ENCODE measurements at regions not wholly inside any gene's neighbourhood (a gene's known extent, or its start where the extent isn't known, plus 50 kb on each side); places are given as distances from the start of the nearest gene placed in this dataset.

- TF ChIP-seq ERG (CRISPR knock-in tag; IDR thresholded peaks at IDR 0.05) (no peak), FOXP1 (CRISPR knock-in tag; IDR thresholded peaks at IDR 0.05; ENCODE audit: borderline replicate concordance) (no peak), ARID4B (CRISPR knock-in tag; IDR thresholded peaks at IDR 0.05; ENCODE audit: borderline replicate concordance) (no peak), TCF7 (CRISPR knock-in tag; IDR thresholded peaks at IDR 0.05; ENCODE audit: low read depth) (no peak), GTF2I (CRISPR knock-in tag; conservative IDR thresholded peaks at IDR 0.05) (no peak)
These were observed 599.1 kb downstream of the SLC4A3 start (continued) for GRCh38 chr2:220226546-220226945.

- H3K4me1 Mint-ChIP-seq: peaks cover 16% of the 10 kb centered on the region
- H3K27me3 Mint-ChIP-seq (ENCODE audit: low read depth): no peaks in the 10 kb centered on the region; the same call in 1 of the 2 replicates
- ATAC-seq: no peak
- H3K36me3 Mint-ChIP-seq: no peaks in the 10 kb centered on the region
- POLR2A ChIA-PET: no interaction called here
- H3K9me3 Mint-ChIP-seq: no peaks in the 10 kb centered on the region
- DNase-seq (ENCODE audit: low spot score): no peak
- no peak overlapping the region for H3K4me3 Mint-ChIP-seq
- CTCF ChIA-PET: no interaction called here
- H3K27ac Mint-ChIP-seq: no peak overlapping the region
- TF ChIP-seq E2F1 (CRISPR knock-in tag; IDR thresholded peaks at IDR 0.05) (no peak), ZNF396 (CRISPR knock-in tag; IDR thresholded peaks at IDR 0.05; ENCODE audit: borderline replicate concordance) (no peak), FOXK1 (CRISPR knock-in tag; IDR thresholded peaks at IDR 0.05) (no peak), MXD4 (CRISPR knock-in tag; IDR thresholded peaks at IDR 0.05; ENCODE audit: borderline replicate concordance) (no peak), MYBL2 (CRISPR knock-in tag; IDR thresholded peaks at IDR 0.05) (no peak), PREB (CRISPR knock-in tag; IDR thresholded peaks at IDR 0.05; ENCODE audit: borderline replicate concordance) (no peak), NR1H2 (CRISPR knock-in tag; IDR thresholded peaks at IDR 0.05) (no peak), JUN (CRISPR knock-in tag; IDR thresholded peaks at IDR 0.05) (no peak), ZNF425 (CRISPR knock-in tag; conservative IDR thresholded peaks at IDR 0.05) (no peak), FOXP1 (CRISPR knock-in tag; IDR thresholded peaks at IDR 0.05; ENCODE audit: borderline replicate concordance) (no peak), PRDM15 (CRISPR knock-in tag; IDR thresholded peaks at IDR 0.05) (no peak), PRRX2 (CRISPR knock-in tag; IDR thresholded peaks at IDR 0.05) (no peak), ZNF121 (CRISPR knock-in tag; IDR thresholded peaks at IDR 0.05) (no peak), ATF6 (CRISPR knock-in tag; IDR thresholded peaks at IDR 0.05) (no peak), SP1 (CRISPR knock-in tag; conservative IDR thresholded peaks at IDR 0.05) (no peak), GRHL2 (CRISPR knock-in tag; IDR thresholded peaks at IDR 0.05; ENCODE audit: insufficient replicate concordance, severe bottlenecking) (no peak)
These were observed 600.0 kb downstream of the SLC4A3 start for GRCh38 chr2:220227266-220227920.

Measured in WTC11 (cell line).